Nephron (organoid): ENCODE measurements at regions not wholly inside any gene's neighbourhood (a gene's known extent, or its start where the extent isn't known, plus 50 kb on each side); places are given as distances from the start of the nearest gene placed in this dataset.

Experiments used
- H3K27ac Mint-ChIP-seq, 3 experiments: 2 replicates each; pipeline ENCODE4 v1.8.0; 2020; ENCODE audit warnings: mixed read lengths in 3 of 3, mild to moderate bottlenecking in 2 of 3, moderate library complexity in 1 of 3
- H3K27me3 Mint-ChIP-seq: 2 replicates; pipeline ENCODE4 v1.8.0; 2021; ENCODE audit warnings: low read depth, mild to moderate bottlenecking, moderate library complexity, mixed read lengths
- H3K36me3 Mint-ChIP-seq: 2 replicates; pipeline ENCODE4 v1.8.0; 2020; ENCODE audit warnings: low read depth, mixed read lengths
- H3K4me1 Mint-ChIP-seq: 2 replicates; pipeline ENCODE4 v1.8.0; 2020; ENCODE audit warnings: mixed read lengths
- H3K4me3 Mint-ChIP-seq, 3 experiments: 2 replicates each; pipeline ENCODE4 v1.8.0; 2020; ENCODE audit warnings: mild to moderate bottlenecking in 3 of 3, mixed read lengths in 3 of 3, moderate library complexity in 2 of 3
- H3K9me3 Mint-ChIP-seq: 2 replicates; pipeline ENCODE4 v1.8.0; 2020; ENCODE audit warnings: mixed read lengths
- CTCF ChIP-seq, 3 experiments: fragments of 200-600 bp; sonication (generic); IDR thresholded peaks; one replicate each; pipeline ENCODE4 v1.5.0; 2021; ENCODE audit warnings: antibody characterized with exemption in 3 of 3; ENCODE audit not compliant: unreplicated experiment in 3 of 3

- H3K27ac Mint-ChIP-seq, result no peak overlapping the region
- H3K27me3 Mint-ChIP-seq, result no peaks in the 10 kb centered on the region
- TF ChIP-seq CTCF (IDR thresholded peaks at IDR 0.05; ENCODE audit: unreplicated experiment in 3 of 3), result no peak
- no peaks in the 10 kb centered on the region for H3K4me1 Mint-ChIP-seq
- H3K36me3 Mint-ChIP-seq, result no peaks in the 10 kb centered on the region
- H3K9me3 Mint-ChIP-seq, result no peaks in the 10 kb centered on the region
- H3K4me3 Mint-ChIP-seq, result no peak overlapping the region
These were observed 315.2 kb upstream of the BRINP3 start for GRCh38 chr1:190792873-190793272.

DNA sequence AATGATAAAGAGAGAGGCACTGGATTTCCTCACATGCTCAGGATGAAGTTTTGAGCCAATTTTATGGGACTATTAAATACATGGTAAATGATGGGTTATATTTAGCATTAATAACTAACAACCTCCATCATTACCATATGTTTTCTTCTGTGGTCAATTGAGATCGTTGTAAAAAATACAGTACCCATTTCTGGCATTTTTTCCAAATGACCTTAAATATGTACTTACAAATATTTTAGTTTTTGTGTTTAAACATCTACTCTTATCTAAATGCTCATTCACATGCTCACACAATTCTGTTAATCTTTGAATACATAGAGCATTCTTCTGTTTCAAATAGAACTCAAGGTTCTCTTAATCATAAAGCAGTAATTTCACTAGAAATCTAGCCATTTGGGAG is 330.0 kb upstream of the BRINP3 start:
- Mint-ChIP-seq H3K4me3 (no peak overlapping the region), H3K27me3 (no peaks in the 10 kb centered on the region), H3K36me3 (no peaks in the 10 kb centered on the region), H3K27ac (no peak overlapping the region), H3K9me3 (no peaks in the 10 kb centered on the region), H3K4me1 (no peaks in the 10 kb centered on the region)
- no peak for TF ChIP-seq CTCF (IDR thresholded peaks at IDR 0.05; ENCODE audit: unreplicated experiment in 3 of 3)

DNA sequence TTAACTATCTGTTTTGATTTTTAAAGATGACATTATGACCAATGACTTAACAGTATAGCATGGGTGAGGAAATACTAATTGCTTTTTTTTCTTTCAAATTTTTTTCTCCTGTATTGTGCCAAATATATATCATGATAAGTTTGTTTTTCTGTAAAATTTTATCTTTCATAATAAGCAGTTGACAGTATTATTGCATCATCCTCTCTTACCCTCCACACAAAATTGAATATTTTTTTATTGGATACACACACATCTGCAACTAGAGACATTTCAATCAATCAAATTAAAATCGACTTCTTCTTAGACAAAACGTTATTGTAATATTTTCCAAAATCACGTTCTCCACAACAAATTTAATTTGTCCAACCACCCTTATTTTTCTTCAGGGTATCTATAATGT is 330.4 kb upstream of the BRINP3 start:
- no peaks in the 10 kb centered on the region for H3K4me1 Mint-ChIP-seq
- TF ChIP-seq CTCF (IDR thresholded peaks at IDR 0.05; ENCODE audit: unreplicated experiment in 3 of 3), result no peak
- no peaks in the 10 kb centered on the region for H3K9me3 Mint-ChIP-seq
- no peak overlapping the region for H3K27ac Mint-ChIP-seq
- no peaks in the 10 kb centered on the region for H3K27me3 Mint-ChIP-seq
- H3K36me3 Mint-ChIP-seq, result no peaks in the 10 kb centered on the region
- no peak overlapping the region for H3K4me3 Mint-ChIP-seq

DNA sequence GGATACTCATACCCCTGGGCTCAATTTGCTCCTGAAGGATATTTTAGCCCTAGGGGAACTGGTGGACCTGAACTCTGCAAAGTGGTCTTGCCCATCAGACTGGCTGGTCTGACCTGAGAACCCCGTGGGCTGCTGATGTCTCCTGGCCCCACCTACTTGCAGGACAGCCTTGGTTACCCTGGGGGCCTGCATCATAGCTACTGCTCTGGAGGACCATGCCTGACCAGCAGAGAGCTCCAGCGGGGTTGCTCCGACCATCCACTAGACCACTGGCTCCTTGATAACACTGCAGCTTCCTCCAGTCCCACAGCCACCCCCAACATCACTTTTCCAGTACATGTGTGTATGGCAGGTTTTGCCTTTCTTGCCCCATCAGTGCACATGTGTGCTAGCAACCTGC is 331.6 kb upstream of the BRINP3 start:
- no peaks in the 10 kb centered on the region for H3K36me3 Mint-ChIP-seq
- no peaks in the 10 kb centered on the region for H3K27me3 Mint-ChIP-seq
- TF ChIP-seq CTCF (IDR thresholded peaks at IDR 0.05; ENCODE audit: unreplicated experiment in 3 of 3), result no peak
- no peak overlapping the region for H3K27ac Mint-ChIP-seq
- H3K9me3 Mint-ChIP-seq, result no peaks in the 10 kb centered on the region
- H3K4me3 Mint-ChIP-seq, result no peak overlapping the region
- no peaks in the 10 kb centered on the region for H3K4me1 Mint-ChIP-seq

DNA sequence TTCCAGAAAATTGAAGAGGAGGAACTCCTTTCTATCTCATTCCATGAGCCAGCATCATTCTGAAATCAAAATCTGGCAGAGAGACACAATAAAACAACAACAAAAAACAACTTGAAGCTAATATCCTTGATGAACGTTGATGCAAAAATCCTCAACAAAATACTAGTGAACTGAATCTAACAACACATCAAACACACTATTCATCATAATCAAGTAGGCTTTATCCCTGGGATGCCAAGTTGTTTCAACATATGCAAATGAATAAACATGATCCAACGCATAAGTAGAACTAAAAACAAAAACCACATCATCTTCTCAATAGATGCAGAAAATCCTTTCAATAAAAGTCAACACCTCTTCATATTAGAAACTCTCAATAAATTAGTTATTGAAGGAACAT is 335.3 kb upstream of the BRINP3 start:
- no peaks in the 10 kb centered on the region for H3K27me3 Mint-ChIP-seq
- TF ChIP-seq CTCF (IDR thresholded peaks at IDR 0.05; ENCODE audit: unreplicated experiment in 3 of 3), result no peak
- no peaks in the 10 kb centered on the region for H3K36me3 Mint-ChIP-seq
- H3K27ac Mint-ChIP-seq, result no peak overlapping the region
- H3K4me1 Mint-ChIP-seq, result no peaks in the 10 kb centered on the region
- H3K4me3 Mint-ChIP-seq, result no peak overlapping the region
- H3K9me3 Mint-ChIP-seq, result no peaks in the 10 kb centered on the region

DNA sequence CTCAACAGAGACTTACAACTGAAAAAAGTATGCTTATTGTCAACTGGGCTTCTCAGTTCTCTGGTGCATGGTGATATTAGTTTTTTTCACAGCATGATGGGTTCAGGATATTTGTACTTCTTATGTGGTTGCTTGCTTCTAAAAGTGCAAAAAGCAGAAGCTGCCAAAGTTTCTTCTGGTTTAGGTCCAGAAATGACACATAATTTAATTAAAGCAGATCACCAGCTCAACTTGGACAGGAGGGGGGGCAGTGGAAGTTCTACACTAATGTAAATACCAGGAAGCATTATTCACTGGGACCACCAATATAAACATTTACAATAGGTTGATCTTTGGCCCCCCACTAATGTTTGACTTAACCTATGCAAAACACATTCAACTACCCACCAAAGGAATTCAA is 354.8 kb upstream of the BRINP3 start:
- TF ChIP-seq CTCF (IDR thresholded peaks at IDR 0.05; ENCODE audit: unreplicated experiment in 3 of 3), result no peak
- Mint-ChIP-seq H3K36me3 (no peaks in the 10 kb centered on the region), H3K27ac (no peak overlapping the region), H3K9me3 (no peaks in the 10 kb centered on the region), H3K27me3 (no peaks in the 10 kb centered on the region), H3K4me1 (no peaks in the 10 kb centered on the region), H3K4me3 (no peak overlapping the region)
